GM12865 (cell line): ENCODE measurements at regions not wholly inside any gene's neighbourhood (a gene's known extent, or its start where the extent isn't known, plus 50 kb on each side); places are given as distances from the start of the nearest gene placed in this dataset.
"Not testable (repeated sequence)": the region's sequence is repeated elsewhere in the genome, so short reads cannot be mapped to it uniquely, and the experiment has no call there.

ENCODE experiments used
- DNase-seq: peaks from one replicate; pipeline ENCODE4 v3.0.0; 2010; ENCODE audit warnings: low read depth
- H3K4me3 ChIP-seq: 2 replicates; pipeline ENCODE4 v1.5.1; 2011; ENCODE audit warnings: mild to moderate bottlenecking, low read depth, low read length, control low read depth
- CTCF ChIP-seq: IDR thresholded peaks from 2 replicates; pipeline ENCODE4 v1.5.1; 2011; ENCODE audit warnings: low read length, control low read depth, low read depth, inconsistent platforms; ENCODE audit not compliant: insufficient read depth; ENCODE audit errors: missing control alignments

DNA sequence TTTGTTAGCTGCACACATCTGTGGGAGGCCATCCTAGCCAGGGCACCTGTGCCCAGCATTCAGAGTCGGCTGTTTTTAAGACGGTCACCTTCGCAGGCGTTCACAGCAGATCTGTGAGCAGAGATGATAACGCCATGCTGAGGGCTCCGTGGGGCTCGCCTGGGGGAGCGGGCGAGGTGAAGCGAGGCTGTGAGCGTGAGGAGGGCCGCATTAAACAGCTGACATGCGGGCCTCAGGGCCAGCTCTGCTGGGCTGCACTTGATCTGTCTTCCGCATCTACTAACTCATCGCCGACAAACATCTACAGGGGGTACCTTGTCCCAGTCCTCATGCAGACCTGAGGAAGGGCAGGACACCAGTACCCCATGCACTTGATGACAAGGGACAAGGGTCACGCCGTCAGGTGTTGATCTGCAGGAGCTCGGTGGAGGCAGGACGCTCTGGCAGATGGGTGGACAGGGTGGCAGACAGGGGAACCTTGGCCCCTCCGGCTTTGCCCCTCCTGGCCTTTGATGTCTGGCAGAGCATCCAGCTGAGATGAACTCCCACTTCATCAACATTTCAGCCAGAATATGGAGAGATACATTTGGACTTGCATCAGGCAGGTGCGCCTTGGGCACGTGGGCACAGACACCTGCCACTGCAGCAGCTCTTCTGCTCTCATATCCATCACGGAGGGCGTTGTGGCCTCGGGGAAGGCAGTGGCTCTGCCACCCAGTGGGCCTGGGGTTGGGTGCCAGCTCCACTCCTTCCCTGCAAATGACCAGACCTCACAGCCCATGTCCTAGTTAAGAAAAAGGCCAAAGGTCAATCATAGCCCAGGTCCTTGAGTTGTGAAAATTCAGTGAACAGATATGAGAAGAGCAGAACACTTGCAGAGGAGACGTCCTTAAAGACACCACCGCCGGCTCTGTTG lies 822.9 kb downstream of the BRD1 start:
- no peak for TF ChIP-seq CTCF
- DNase-seq = no peak
- H3K4me3 ChIP-seq = no peak overlapping the region

- not testable (repeated sequence) for DNase-seq, H3K4me3 ChIP-seq
These were observed 830.1 kb downstream of the BRD1 start for GRCh38 chr22:48997605-48998004.

DNA sequence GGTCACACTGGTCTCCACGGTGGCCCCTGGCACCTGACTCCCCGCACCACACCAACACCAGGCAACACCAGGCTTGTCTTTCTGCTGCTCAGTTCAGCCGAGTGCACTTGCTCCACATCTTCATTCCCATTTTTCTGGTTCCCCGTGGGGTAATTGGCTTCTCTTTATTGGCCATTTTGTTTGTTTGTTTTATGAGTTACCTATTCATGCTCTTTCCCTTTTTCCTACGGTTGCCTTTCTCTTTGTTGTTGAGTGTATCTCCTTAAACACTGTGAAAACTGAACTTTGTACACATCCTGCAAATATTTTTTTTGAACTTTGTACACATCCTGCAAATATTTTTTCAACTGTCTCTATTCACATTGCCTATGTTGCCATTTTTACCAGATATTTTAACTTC lies 834.0 kb downstream of the BRD1 start:
- TF ChIP-seq CTCF = no peak
- no peak overlapping the region for H3K4me3 ChIP-seq
- no peak for DNase-seq

DNA sequence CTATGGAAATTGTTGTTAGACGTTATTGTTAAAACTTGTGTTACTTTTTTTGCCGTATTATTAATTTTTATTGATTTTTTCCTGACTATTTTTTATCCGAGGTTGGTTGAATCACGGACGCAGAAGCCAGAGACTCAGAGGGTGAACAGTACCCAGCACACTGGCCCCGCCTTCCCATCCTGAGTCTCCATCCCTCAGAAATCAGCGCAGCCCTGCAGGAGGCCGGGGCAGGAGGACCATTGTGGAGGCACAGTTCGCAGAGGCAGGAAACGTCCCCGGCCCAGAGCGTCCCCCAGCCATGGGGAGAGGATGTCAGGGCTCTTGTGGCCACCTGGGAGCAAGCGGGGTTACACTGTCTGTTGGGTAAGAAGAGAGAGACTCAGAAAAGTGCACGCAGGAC lies 843.0 kb downstream of the BRD1 start:
- no peak overlapping the region for H3K4me3 ChIP-seq
- TF ChIP-seq CTCF = no peak

GRCh38 chr22:48982321-48982905 lies 845.3 kb downstream of the BRD1 start:
- TF ChIP-seq CTCF = no peak
- DNase-seq = no peak
- H3K4me3 ChIP-seq = no peak overlapping the region

More for the DNA sequence above, 843.0 kb downstream of the BRD1 start:
- no peak for DNase-seq

- no peak for DNase-seq
- no peak for TF ChIP-seq CTCF
- no peak overlapping the region for H3K4me3 ChIP-seq
These were observed 846.2 kb downstream of the BRD1 start for GRCh38 chr22:48981371-48982061.

- no peak for TF ChIP-seq CTCF
- H3K4me3 ChIP-seq = no peak overlapping the region
- no peak for DNase-seq
These were observed 846.8 kb downstream of the BRD1 start for GRCh38 chr22:48980918-48981317.
